ENCODE measurements at regions not wholly inside any gene's neighbourhood (a gene's known extent, or its start where the extent isn't known, plus 50 kb on each side); places are given as distances from the start of the nearest gene placed in this dataset.

DNA sequence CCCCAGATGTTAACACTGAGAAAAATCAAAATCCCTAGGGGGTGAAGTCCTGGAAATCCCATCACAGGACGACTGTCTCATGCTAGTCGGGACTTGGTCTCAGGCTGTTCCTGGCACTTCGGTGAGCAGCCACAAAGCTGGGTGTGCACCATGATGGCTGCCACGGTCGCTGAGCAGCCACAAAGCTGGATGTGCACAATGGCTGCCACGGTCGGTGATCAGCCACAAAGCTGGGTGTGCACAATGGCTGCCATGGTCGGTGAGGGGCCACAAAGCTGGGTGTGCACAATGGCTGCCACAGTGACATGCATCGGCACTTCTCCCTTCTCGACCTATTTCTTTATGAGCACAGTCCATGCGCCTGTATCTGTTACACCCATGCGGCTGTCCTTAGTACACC lies 505.1 kb downstream of the TCERG1L start:
- TF ChIP-seq CTCF (IDR thresholded peaks at IDR 0.05; ENCODE audit: low read depth, low read length) (no peak), EZH2phosphoT487 (IDR thresholded peaks at IDR 0.05; ENCODE audit: low read depth) (no peak)

All from OCI-LY3 (cell line).